ENCODE measurements at regions not wholly inside any gene's neighbourhood (a gene's known extent, or its start where the extent isn't known, plus 50 kb on each side); places are given as distances from the start of the nearest gene placed in this dataset.

GRCh38 chr2:41904459-41904858, 143.4 kb upstream of the PKDCC start:
- Histone ChIP-seq H3K9ac (ENCODE audit: low read depth, low read length) (no peak overlapping the region), H3K36me3 (ENCODE audit: insufficient read depth, low read length) (no peaks in the 10 kb centered on the region)

GRCh38 chr2:41905597-41906337, 142.1 kb upstream of the PKDCC start:
- Histone ChIP-seq H3K36me3 (ENCODE audit: insufficient read depth, low read length) (no peaks in the 10 kb centered on the region), H3K9ac (ENCODE audit: low read depth, low read length) (no peak overlapping the region), H3K4me1 (ENCODE audit: insufficient read depth, low read length) (peaks cover 9% of the 10 kb centered on the region), H3K9me3 (ENCODE audit: control insufficient read depth, insufficient read depth, low read length) (no peaks in the 10 kb centered on the region)

More at GRCh38 chr2:41904459-41904858, 143.4 kb upstream of the PKDCC start:
- peaks cover 9% of the 10 kb centered on the region for H3K4me1 ChIP-seq (ENCODE audit: insufficient read depth, low read length)
- H3K9me3 ChIP-seq (ENCODE audit: control insufficient read depth, insufficient read depth, low read length): no peaks in the 10 kb centered on the region

- H3K9ac ChIP-seq (ENCODE audit: low read depth, low read length): no peak overlapping the region
- peaks cover 9% of the 10 kb centered on the region for H3K4me1 ChIP-seq (ENCODE audit: insufficient read depth, low read length)
- no peaks in the 10 kb centered on the region for H3K9me3 ChIP-seq (ENCODE audit: control insufficient read depth, insufficient read depth, low read length)
- H3K36me3 ChIP-seq (ENCODE audit: insufficient read depth, low read length): no peaks in the 10 kb centered on the region
These were observed 141.5 kb upstream of the PKDCC start for GRCh38 chr2:41906338-41906725.

- no peak overlapping the region for H3K9ac ChIP-seq (ENCODE audit: low read depth, low read length)
- H3K4me1 ChIP-seq (ENCODE audit: insufficient read depth, low read length): peaks cover 9% of the 10 kb centered on the region
- H3K36me3 ChIP-seq (ENCODE audit: insufficient read depth, low read length): no peaks in the 10 kb centered on the region
- H3K9me3 ChIP-seq (ENCODE audit: control insufficient read depth, insufficient read depth, low read length): no peaks in the 10 kb centered on the region
These were observed 140.7 kb upstream of the PKDCC start for GRCh38 chr2:41907141-41907540.

GRCh38 chr2:41907771-41908207, 140.0 kb upstream of the PKDCC start:
- Histone ChIP-seq H3K9me3 (ENCODE audit: control insufficient read depth, insufficient read depth, low read length) (no peaks in the 10 kb centered on the region), H3K36me3 (ENCODE audit: insufficient read depth, low read length) (no peaks in the 10 kb centered on the region), H3K9ac (ENCODE audit: low read depth, low read length) (no peak overlapping the region), H3K4me1 (ENCODE audit: insufficient read depth, low read length) (peaks cover 9% of the 10 kb centered on the region)

GRCh38 chr2:41908349-41908748, 139.5 kb upstream of the PKDCC start:
- Histone ChIP-seq H3K9ac (ENCODE audit: low read depth, low read length) (no peak overlapping the region), H3K9me3 (ENCODE audit: control insufficient read depth, insufficient read depth, low read length) (no peaks in the 10 kb centered on the region), H3K36me3 (ENCODE audit: insufficient read depth, low read length) (no peaks in the 10 kb centered on the region), H3K4me1 (ENCODE audit: insufficient read depth, low read length) (peaks cover 9% of the 10 kb centered on the region)

- H3K9me3 ChIP-seq (ENCODE audit: control insufficient read depth, insufficient read depth, low read length): no peaks in the 10 kb centered on the region
- no peak overlapping the region for H3K9ac ChIP-seq (ENCODE audit: low read depth, low read length)
- H3K36me3 ChIP-seq (ENCODE audit: insufficient read depth, low read length): no peaks in the 10 kb centered on the region
- peaks cover 9% of the 10 kb centered on the region for H3K4me1 ChIP-seq (ENCODE audit: insufficient read depth, low read length)
These were observed 138.2 kb upstream of the PKDCC start for GRCh38 chr2:41909584-41909983.

GRCh38 chr2:41910126-41910525, 137.7 kb upstream of the PKDCC start:
- Histone ChIP-seq H3K9me3 (ENCODE audit: control insufficient read depth, insufficient read depth, low read length) (no peaks in the 10 kb centered on the region), H3K36me3 (ENCODE audit: insufficient read depth, low read length) (no peaks in the 10 kb centered on the region), H3K4me1 (ENCODE audit: insufficient read depth, low read length) (peaks cover 9% of the 10 kb centered on the region), H3K9ac (ENCODE audit: low read depth, low read length) (no peak overlapping the region)

- Histone ChIP-seq H3K9ac (ENCODE audit: low read depth, low read length) (no peak overlapping the region), H3K4me1 (ENCODE audit: insufficient read depth, low read length) (peaks cover 9% of the 10 kb centered on the region), H3K36me3 (ENCODE audit: insufficient read depth, low read length) (no peaks in the 10 kb centered on the region)
These were observed 136.8 kb upstream of the PKDCC start for GRCh38 chr2:41911033-41911432.

GRCh38 chr2:41912337-41912736, 135.5 kb upstream of the PKDCC start:
- H3K4me1 ChIP-seq (ENCODE audit: insufficient read depth, low read length): peaks cover 9% of the 10 kb centered on the region
- no peaks in the 10 kb centered on the region for H3K9me3 ChIP-seq (ENCODE audit: control insufficient read depth, insufficient read depth, low read length)
- no peaks in the 10 kb centered on the region for H3K36me3 ChIP-seq (ENCODE audit: insufficient read depth, low read length)
- H3K9ac ChIP-seq (ENCODE audit: low read depth, low read length): no peak overlapping the region

More at GRCh38 chr2:41911033-41911432, 136.8 kb upstream of the PKDCC start:
- H3K9me3 ChIP-seq (ENCODE audit: control insufficient read depth, insufficient read depth, low read length): no peaks in the 10 kb centered on the region

DNA sequence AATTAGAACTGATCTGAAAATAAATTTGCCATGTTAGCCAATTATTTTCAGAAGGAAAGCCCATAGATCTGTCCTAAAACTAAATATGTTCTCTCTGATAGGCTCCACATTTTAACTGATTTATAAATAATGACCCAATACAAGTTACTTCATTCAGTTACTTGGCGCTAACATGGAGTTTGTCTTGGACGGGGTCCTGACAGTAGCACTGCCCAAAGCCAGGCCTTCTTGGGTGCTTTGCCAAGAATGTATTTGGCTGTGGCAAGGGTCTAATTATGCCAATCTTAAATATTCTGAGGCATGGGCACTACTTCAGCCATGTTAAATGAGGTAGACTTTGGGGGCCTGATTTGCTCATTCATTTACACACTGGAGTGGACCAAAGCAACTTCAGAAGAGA, 135.0 kb upstream of the PKDCC start:
- Histone ChIP-seq H3K4me1 (ENCODE audit: insufficient read depth, low read length) (peaks cover 4% of the 10 kb centered on the region; the same call in 1 of the 2 replicates), H3K9ac (ENCODE audit: low read depth, low read length) (no peak overlapping the region), H3K36me3 (ENCODE audit: insufficient read depth, low read length) (no peaks in the 10 kb centered on the region), H3K9me3 (ENCODE audit: control insufficient read depth, insufficient read depth, low read length) (no peaks in the 10 kb centered on the region)

DNA sequence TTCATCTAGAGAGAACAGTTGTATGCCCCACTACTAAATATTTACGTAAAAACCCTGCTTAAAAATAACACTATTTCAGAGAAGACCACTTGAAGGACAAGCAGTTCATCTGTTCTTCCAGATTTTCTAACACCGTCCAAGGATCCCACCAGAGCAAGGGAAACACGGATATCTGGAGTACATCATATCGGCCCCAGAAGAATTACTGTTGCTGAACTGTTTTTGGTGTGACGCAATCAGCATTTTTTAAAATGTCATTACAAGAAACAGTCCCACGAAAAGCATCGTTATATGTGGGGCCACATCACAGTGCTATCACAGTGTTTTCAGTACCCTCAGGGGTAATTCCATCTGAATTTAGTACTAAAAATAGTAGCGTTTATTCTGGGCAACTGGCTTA, 134.5 kb upstream of the PKDCC start:
- no peak overlapping the region for H3K9ac ChIP-seq (ENCODE audit: low read depth, low read length)
- H3K36me3 ChIP-seq (ENCODE audit: insufficient read depth, low read length): no peaks in the 10 kb centered on the region
- H3K9me3 ChIP-seq (ENCODE audit: control insufficient read depth, insufficient read depth, low read length): no peaks in the 10 kb centered on the region
- H3K4me1 ChIP-seq (ENCODE audit: insufficient read depth, low read length): no peaks in the 10 kb centered on the region

DNA sequence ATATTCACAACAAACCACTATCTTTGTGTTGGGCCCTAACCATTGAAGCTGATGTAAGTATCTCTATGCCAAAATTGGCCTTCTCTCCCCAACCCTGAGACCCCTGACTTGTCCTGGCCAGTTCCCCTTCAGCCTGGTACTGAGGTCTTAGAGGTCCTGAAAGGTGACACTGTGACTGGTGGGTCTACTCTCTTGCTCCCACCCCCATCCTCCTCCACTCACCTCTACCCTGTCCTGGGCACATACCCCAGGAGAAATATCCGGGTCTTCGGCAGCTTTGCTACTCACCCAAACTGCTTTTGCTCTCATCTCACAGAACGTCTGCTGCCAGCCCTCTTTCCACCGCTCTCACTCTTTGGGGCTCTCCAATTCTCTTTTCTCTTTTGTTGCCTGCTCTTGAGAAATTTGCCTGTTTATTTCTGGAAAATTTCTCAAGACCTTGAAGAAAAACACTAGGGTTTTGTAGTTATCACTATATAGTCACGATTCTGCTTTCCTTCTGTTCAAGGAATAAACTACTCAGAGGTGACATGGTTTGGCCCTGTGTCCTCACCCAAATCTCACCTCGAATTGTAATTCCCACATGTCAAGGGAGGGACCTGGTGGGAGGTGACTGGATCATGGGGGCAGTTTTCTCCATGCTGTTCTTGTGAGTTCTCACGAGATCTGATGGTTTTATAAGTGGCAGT, 133.8 kb upstream of the PKDCC start:
- Histone ChIP-seq H3K9ac (ENCODE audit: low read depth, low read length) (no peak overlapping the region), H3K4me1 (ENCODE audit: insufficient read depth, low read length) (no peaks in the 10 kb centered on the region), H3K9me3 (ENCODE audit: control insufficient read depth, insufficient read depth, low read length) (no peaks in the 10 kb centered on the region), H3K36me3 (ENCODE audit: insufficient read depth, low read length) (no peaks in the 10 kb centered on the region)

DNA sequence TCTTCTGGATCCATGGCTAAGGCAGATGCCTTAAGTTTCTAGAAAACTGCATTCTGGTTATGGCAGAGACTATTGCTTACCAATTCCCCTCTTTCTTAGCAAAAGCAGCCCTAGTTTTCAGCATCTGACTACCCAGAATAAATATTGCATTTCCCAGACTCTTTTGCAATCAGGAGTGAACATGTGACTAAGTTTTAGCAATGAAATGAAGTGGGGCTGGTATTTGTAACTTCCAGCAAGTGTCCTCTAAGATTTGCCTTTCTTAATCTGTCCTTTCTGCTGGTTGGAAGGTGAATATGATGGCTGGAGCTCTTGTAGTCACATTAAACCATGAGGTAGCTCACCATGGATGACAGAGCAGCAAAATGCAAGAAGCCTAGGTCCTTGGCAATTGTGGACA, 132.9 kb upstream of the PKDCC start:
- no peaks in the 10 kb centered on the region for H3K36me3 ChIP-seq (ENCODE audit: insufficient read depth, low read length)
- no peaks in the 10 kb centered on the region for H3K9me3 ChIP-seq (ENCODE audit: control insufficient read depth, insufficient read depth, low read length)
- H3K9ac ChIP-seq (ENCODE audit: low read depth, low read length): no peak overlapping the region
- H3K4me1 ChIP-seq (ENCODE audit: insufficient read depth, low read length): no peaks in the 10 kb centered on the region

GRCh38 chr2:41916177-41916576, 131.6 kb upstream of the PKDCC start:
- no peak overlapping the region for H3K9ac ChIP-seq (ENCODE audit: low read depth, low read length)
- H3K36me3 ChIP-seq (ENCODE audit: insufficient read depth, low read length): no peaks in the 10 kb centered on the region
- no peaks in the 10 kb centered on the region for H3K4me1 ChIP-seq (ENCODE audit: insufficient read depth, low read length)
- H3K9me3 ChIP-seq (ENCODE audit: control insufficient read depth, insufficient read depth, low read length): no peaks in the 10 kb centered on the region

Measured in ES-I3 (cell line).